HepG2 (cell line): ENCODE measurements at regions not wholly inside any gene's neighbourhood (a gene's known extent, or its start where the extent isn't known, plus 50 kb on each side); places are given as distances from the start of the nearest gene placed in this dataset.

ENCODE experiments used
- CTCF ChIP-seq: sonication (generic); formaldehyde crosslinking; IDR thresholded peaks from 2 replicates; pipeline ENCODE4 v1.5.0; 2020; ENCODE audit warnings: mild to moderate bottlenecking, missing genetic modification reagents, moderate library complexity
- GTF3A ChIP-seq: sonication (generic); formaldehyde crosslinking; conservative IDR thresholded peaks from 2 replicates; pipeline ENCODE4 v1.4.0; 2020; ENCODE audit warnings: mild to moderate bottlenecking, missing genetic modification reagents
- NR2C2 ChIP-seq: sonication (generic); formaldehyde crosslinking; IDR thresholded peaks from 2 replicates; pipeline ENCODE4 v1.4.0; 2020; ENCODE audit warnings: missing genetic modification reagents, mild to moderate bottlenecking, moderate library complexity, borderline replicate concordance
- RCOR2 ChIP-seq: IDR thresholded peaks from 2 replicates; pipeline ENCODE4 v1.6.1; 2016; ENCODE audit warnings: missing biosample characterization, missing genetic modification reagents
- RNF219 ChIP-seq: sonication (generic); formaldehyde crosslinking; IDR thresholded peaks from 2 replicates; pipeline ENCODE4 v1.5.0; 2020; ENCODE audit warnings: mild to moderate bottlenecking, missing genetic modification reagents
- ZBTB26 ChIP-seq: IDR thresholded peaks from 2 replicates; pipeline ENCODE4 v1.6.1; 2016; ENCODE audit warnings: missing compliant biosample characterization, missing genetic modification reagents, borderline replicate concordance
- ZBTB7B ChIP-seq: sonication (generic); formaldehyde crosslinking; IDR thresholded peaks from 2 replicates; pipeline ENCODE4 v1.4.0; 2020; ENCODE audit warnings: missing genetic modification reagents
- ZNF138 ChIP-seq: sonication (generic); formaldehyde crosslinking; IDR thresholded peaks from 2 replicates; pipeline ENCODE4 v1.5.0; 2020; ENCODE audit warnings: mild to moderate bottlenecking, low read depth, missing genetic modification reagents
- ZNF451 ChIP-seq: sonication (generic); formaldehyde crosslinking; IDR thresholded peaks from 2 replicates; pipeline ENCODE4 v1.5.0; 2020; ENCODE audit warnings: mild to moderate bottlenecking, missing genetic modification reagents
- ZNF788 ChIP-seq: sonication (generic); formaldehyde crosslinking; IDR thresholded peaks from 2 replicates; pipeline ENCODE4 v1.5.0; 2020; ENCODE audit warnings: mild to moderate bottlenecking, missing genetic modification reagents, borderline replicate concordance

- no peak for TF ChIP-seq ZNF788 (CRISPR knock-in tag)
- TF ChIP-seq RCOR2 = no peak
- no peak for TF ChIP-seq ZBTB26
- no peak for TF ChIP-seq NR2C2 (CRISPR knock-in tag)
- TF ChIP-seq RNF219 (CRISPR knock-in tag) = no peak
- no peak for TF ChIP-seq ZBTB7B (CRISPR knock-in tag)
- no peak for TF ChIP-seq GTF3A (CRISPR knock-in tag)
- TF ChIP-seq ZNF138 (CRISPR knock-in tag) = no peak
- TF ChIP-seq CTCF (CRISPR knock-in tag) = no peak
- TF ChIP-seq ZNF451 (CRISPR knock-in tag) = no peak
Measured at GRCh38 chr12:126858560-126858959, 1408.4 kb upstream of the TMEM132C start.
